Amniotic stem cell (primary cell): ENCODE measurements at regions not wholly inside any gene's neighbourhood (a gene's known extent, or its start where the extent isn't known, plus 50 kb on each side); places are given as distances from the start of the nearest gene placed in this dataset.
"Not testable (repeated sequence)": the region's sequence is repeated elsewhere in the genome, so short reads cannot be mapped to it uniquely, and the experiment has no call there.

Experiments used
- DNase-seq: peaks from one replicate; lab custom pipeline; 2025; lab: John Stamatoyannopoulos, UW

DNA sequence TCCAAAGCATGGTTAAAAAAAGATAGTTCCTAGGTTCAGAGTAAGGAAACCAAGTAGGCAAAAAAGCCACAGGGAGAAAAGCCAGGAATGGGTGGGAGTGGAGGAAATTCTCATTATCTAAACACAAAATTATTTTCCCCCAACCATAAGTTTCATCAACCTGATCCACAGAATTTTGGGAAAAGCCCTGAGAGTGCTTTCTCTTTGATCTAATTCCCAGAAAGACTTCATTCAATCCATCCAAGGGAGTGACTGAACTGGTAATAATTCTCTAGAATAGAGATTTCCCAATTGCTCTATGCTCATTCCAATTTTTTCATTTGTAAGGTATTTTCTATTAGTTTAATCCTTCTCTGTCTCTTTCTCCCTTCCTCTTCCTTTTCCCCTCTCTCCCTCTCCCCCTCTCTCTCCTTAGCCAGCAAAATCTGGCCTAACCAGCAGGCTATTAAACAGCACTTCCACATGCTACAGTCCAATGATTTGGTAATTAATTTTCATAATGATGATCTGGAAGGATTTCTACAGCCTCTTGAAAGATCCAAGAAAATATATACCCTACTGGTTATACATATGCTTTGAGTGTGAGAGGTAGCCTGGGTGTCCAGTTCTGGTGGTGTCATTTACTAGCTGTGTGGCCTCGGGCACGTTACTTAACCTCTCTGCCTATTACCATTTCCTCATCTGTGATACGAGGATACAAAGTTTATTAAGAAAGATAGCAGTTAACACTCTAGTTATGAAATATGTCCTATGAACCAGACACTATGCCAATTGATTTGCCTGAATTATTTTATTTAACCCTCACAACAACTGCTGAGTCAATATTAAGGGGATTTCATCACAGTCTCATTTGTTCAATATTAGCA lies 251.5 kb upstream of the RASGEF1B start:
- DNase-seq: no peak

DNA sequence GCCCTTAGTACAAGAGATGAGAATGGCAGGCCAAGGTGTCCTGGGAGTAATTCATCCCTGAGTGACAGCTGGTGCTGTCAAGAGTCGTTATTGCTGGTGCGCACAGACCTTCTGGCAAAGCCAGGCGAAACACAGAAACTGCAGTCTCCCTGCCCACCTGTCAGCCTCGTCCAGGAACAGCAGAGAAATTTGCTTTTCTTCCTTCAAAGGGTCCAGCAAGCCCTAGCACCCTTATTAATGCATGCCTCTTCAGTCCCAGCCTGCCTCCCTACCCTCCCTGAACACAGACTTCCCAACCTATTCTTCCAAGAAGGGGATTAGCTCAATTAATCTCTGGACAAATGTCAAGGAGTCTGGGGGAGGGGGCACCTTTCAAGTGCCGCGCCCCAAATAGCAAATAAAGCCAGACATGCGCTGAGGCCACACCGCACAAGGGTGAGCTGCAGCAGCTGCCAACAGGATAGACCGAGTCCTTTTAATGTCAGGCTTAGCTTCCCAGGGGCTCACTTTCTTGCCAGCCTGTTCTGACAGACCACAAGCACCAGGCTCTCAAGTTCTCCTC lies 250.7 kb upstream of the RASGEF1B start:
- DNase-seq: no peak

DNA sequence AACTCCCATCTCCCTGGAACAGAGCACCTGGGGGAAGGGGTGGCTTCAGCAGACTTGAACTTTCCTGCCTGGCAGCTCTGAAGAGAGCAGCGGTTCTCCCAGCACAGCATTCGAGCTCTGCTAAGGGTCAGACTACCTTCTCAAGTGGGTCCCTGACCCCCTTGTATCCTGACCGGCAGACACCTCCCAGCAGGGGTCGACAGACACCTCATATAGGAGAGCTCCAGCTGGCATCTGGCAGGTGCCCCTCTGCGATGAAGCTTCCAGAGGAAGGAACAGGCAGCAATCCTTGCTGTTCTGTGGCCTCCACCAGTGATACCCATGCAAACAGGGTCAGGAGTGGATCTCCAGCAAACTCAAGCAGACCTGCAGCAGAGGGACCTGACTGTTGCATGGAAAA lies 244.1 kb upstream of the RASGEF1B start:
- no peak for DNase-seq

DNA sequence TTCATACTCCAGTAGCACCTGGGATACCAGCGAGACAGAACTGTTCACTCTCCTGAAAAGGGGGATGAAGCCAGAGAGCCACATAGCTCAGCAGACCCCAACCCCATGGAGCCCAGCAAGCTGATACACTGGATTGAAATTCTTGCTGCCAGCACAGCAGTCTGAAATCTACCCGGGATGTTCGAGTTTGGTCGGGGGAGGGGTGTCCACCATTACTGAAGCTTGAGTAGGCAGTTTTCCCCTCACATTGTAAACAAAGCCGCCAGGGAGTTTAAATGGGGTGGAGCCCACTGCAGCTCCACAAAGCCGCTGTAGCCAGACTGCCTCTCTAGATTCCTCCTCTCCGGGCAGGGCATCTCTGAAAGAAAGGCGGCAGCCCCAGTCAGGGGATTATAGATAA lies 243.7 kb upstream of the RASGEF1B start:
- not testable (repeated sequence) for DNase-seq

- no peak for DNase-seq
Observed at GRCh38 chr4:81714291-81714690, 242.6 kb upstream of the RASGEF1B start.

GRCh38 chr4:81712714-81713113 lies 241.0 kb upstream of the RASGEF1B start:
- no peak for DNase-seq

DNA sequence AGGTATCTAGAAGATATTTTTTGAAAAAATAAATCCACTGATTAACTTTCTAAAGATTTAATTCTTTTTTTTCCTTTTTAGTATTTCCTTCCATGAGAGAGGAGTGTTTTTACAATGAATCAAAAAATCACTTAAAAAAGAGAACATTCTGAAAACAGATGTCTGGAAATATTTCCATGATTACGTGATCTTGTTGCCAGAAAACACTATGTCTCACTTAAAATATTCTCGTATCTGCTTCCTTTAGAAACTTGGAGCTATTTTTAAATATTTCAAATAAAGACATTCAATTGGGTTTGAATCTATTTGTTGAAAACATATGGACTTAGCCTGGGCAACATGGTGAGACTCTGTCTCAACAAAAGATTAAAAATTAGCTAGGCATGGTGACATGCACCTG lies 232.8 kb upstream of the RASGEF1B start:
- no peak for DNase-seq

DNA sequence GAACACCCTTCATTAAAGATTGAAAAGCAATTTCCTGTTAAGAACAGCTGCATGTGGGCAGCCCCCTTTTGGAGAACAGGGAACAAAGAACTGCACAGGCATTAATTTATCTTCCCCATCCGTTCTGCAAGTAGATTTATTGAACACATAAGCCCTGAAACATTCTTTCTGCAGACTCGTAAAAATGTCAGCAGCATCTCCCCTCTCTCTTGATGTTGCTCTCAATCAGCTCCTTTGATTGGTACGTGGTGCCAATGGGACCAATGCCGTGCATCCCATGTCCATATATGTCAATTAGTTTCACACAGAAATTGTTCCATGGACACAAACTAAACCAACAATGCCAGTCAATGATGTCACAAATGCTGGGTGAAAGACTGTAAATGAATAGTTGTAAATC lies 228.5 kb upstream of the RASGEF1B start:
- no peak for DNase-seq

GRCh38 chr4:81698538-81699296 lies 227.0 kb upstream of the RASGEF1B start:
- DNase-seq: no peak

GRCh38 chr4:81694176-81694913 lies 222.6 kb upstream of the RASGEF1B start:
- no peak for DNase-seq

DNA sequence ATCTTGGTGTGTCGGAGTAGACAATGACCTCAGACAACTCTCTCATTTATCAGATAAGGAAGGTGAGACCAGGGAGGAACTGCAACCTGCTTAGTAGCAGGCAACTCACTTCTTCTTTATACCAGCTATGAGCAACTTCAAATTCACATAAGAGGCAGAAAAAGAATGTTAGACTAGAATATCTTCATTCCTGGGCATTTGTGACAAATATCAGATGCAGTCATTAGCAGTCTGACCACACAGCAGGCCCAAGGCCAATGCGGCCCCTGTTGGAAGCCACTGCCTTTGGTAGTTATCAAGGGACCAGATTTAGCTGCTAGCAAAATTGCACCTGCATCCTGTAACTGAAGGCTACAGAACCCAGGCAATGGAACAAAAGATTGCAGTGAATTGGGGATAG lies 219.2 kb upstream of the RASGEF1B start:
- no peak for DNase-seq

- DNase-seq: no peak
Observed at GRCh38 chr4:81688085-81688484, 216.4 kb upstream of the RASGEF1B start.

- DNase-seq: no peak
Observed at GRCh38 chr4:81687471-81687870, 215.8 kb upstream of the RASGEF1B start.

DNA sequence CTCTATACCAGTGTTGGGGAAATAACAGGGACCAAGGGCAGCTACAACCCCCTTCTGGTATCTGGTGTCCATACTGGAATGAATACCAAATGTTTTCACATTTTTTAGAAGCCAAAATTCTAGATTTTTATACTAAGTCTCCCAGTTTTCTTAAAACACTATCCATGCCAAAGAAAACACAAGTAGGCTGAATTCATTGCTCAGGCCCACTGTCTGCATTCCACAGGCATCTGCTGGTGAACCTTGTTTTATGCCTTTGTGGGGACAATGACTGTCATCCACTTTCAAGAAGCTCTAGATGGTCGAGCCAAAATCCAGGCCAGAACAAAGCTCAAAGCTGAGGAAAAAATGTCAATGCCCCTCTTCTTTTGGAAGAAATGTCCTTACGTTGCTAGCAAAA lies 213.4 kb upstream of the RASGEF1B start:
- DNase-seq: no peak

DNA sequence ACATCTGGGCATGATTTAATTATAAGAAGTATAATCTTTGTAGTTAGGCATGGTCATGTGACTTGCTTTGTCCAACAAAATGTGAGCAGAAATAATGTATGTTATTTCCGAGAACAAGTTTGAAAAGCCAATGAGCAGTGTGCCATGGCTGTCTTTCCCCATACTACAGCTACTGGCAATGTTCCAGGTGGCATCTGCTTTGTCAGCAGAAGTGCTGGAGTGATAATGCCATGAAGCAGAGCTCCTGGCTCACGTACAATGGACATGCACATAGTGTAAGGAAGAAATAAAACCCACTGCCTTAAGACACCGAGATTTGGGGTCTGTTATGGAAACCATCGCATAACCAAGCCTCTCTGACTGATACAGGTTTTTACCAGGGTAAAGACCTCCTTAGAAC lies 212.6 kb upstream of the RASGEF1B start:
- DNase-seq: no peak

DNA sequence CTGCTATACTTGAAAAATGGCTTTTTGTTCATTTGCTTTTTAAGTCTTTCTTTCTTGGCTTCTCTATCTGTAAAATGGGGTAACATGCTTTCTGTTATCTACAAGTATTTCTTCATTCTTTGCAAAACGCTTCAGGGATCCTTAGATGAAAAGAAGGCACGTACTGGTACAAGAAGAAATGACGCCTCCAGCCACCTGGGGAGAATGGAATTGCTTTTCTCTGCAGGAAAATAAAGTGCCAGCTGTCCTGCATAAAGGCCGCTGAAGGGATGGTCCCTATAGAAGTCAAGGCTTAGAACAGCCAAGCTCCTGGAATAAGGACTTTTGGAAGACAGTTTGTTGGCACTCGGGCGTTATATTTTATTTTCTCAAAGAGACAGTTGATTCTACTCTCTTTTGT lies 210.8 kb upstream of the RASGEF1B start:
- DNase-seq: no peak

GRCh38 chr4:81679315-81679714 lies 207.6 kb upstream of the RASGEF1B start:
- no peak for DNase-seq

DNA sequence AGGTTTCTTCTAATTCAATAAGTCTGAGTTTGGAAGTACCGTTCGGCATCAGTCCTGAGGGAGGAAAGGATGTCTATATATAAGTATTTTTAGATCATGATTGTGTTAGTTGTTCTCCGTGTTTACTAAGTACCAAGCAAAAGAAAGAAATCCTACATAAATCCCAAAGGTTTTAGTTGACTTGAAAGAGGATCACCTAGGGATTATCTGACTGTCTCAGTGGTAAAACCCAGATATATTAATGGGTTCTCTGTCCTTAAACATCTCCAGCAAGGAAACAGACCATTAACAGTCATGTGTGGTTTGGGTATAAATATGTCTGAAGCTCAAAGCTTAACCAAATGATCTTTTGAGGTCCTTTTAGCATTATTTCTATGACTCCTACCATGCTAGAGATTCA lies 207.1 kb upstream of the RASGEF1B start:
- DNase-seq: no peak

GRCh38 chr4:81676537-81676936 lies 204.8 kb upstream of the RASGEF1B start:
- no peak for DNase-seq

DNA sequence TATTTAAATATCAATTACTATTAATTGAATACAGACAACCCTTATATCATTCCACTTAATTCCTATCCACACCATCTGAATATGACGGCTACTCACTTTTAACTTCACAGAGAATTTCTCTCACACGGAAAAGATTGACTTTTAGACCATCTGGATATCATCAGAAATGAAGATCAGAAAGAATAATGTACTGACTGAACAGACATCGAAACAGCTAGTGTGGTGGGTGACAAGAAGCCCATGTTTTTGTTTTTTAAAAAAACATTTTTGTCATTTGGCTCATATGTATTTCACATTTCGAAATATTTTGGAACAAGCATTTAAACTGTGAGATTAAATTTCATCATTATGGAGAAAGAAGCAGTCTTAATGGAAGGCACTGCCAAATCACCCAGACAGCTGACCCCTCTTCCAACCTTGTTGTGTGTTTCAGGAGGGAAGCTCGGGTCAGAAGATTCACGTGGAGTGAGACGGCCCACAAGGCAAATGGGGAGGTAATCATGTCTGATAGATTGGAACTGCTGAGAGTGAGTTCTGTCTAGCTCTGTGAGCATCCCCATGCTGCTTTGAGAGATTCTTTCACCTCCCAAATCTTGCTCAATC lies 204.2 kb upstream of the RASGEF1B start:
- no peak for DNase-seq

GRCh38 chr4:81673961-81674360 lies 202.3 kb upstream of the RASGEF1B start:
- no peak for DNase-seq

DNA sequence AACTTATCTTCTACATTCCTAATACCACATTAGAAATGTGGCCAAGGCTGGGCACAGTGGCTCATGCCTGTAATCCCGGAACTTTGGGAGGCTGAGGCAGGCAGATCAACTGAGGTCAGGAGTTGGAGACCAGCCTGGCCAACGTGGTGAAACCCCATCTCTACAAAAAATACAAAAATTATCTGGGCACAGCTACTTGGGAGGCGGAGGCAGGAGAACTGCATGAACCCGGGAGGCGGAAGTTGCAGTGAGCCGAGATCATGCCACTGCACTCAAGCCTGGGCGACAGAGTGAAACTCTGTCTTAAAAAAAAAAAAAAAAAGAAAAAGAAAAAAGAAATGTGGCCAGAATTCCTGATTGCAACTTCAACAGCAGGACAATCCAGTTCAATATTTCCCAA lies 196.6 kb upstream of the RASGEF1B start:
- DNase-seq: not testable (repeated sequence)
